H1 (cell line): ENCODE measurements at regions not wholly inside any gene's neighbourhood (a gene's known extent, or its start where the extent isn't known, plus 50 kb on each side); places are given as distances from the start of the nearest gene placed in this dataset.

Experiments used
- CTCF ChIA-PET: fragments of 300-600 bp; sonication (Branson Sonifier 250); formaldehyde crosslinking; loops from one replicate; lab custom pipeline; 2021; ENCODE audit not compliant: partially characterized antibody; lab: Charles Lee
- POLR2A ChIA-PET: fragments of 300-600 bp; sonication (Branson Sonifier 250); formaldehyde crosslinking; loops from one replicate; lab custom pipeline; 2021; ENCODE audit warnings: inconsistent platforms; ENCODE audit not compliant: partially characterized antibody; lab: Charles Lee
- DNase-seq, 2 experiments: peaks; one replicate each; pipeline versions ENCODE4 v3.0.0 to v3.0.0-alpha.2; 2010 to 2022; ENCODE audit warnings: low spot score in 2 of 2, low read depth in 1 of 2, mixed read lengths in 1 of 2
- FAIRE-seq: peaks from 2 replicates; lab custom pipeline; 2011; peaks lifted over from hg19 to GRCh38; lab: Jason Lieb, UNC
- H2AFZ ChIP-seq: 2 replicates; pipeline ENCODE4 v1.8.1; 2012; ENCODE audit warnings: low read length, inconsistent platforms
- H2AK5ac ChIP-seq: 2 replicates; pipeline ENCODE4 v1.6.1; 2013; ENCODE audit warnings: low read depth, low read length
- H2BK120ac ChIP-seq: replicated peaks from 2 replicates; pipeline ENCODE3; 2013; ENCODE audit warnings: low read depth, low read length, inconsistent platforms
- H2BK12ac ChIP-seq: 2 replicates; pipeline ENCODE4 v1.6.1; 2013; ENCODE audit warnings: low read depth, low read length
- H2BK15ac ChIP-seq: 2 replicates; pipeline ENCODE4 v1.6.1; 2013; ENCODE audit warnings: low read length
- H2BK20ac ChIP-seq: 2 replicates; pipeline ENCODE4 v1.6.1; 2013; ENCODE audit warnings: low read length
- H2BK5ac ChIP-seq: 2 replicates; pipeline ENCODE4 v1.6.1; 2013; ENCODE audit warnings: low read depth, low read length
- H3K14ac ChIP-seq: 2 replicates; pipeline ENCODE4 v1.6.1; 2013; ENCODE audit warnings: inconsistent platforms; ENCODE audit not compliant: insufficient read length
- H3K18ac ChIP-seq: 2 replicates; pipeline ENCODE4 v1.6.1; 2013; ENCODE audit warnings: low read length; ENCODE audit errors: extremely low read depth
- H3K23ac ChIP-seq: 2 replicates; pipeline ENCODE4 v1.6.1; 2013; ENCODE audit warnings: inconsistent platforms; ENCODE audit not compliant: insufficient read length
- H3K23me2 ChIP-seq: 2 replicates; pipeline ENCODE4 v1.6.1; 2013; ENCODE audit warnings: low read depth, low read length
- H3K27ac ChIP-seq: 2 replicates; pipeline ENCODE4 v1.6.1; 2011; ENCODE audit warnings: low read depth, low read length, inconsistent platforms
- H3K27me3 ChIP-seq, 4 experiments: replicated peaks in 1 of 4; 1 replicate in 1 of 4; 2 replicates in 3 of 4; pipeline versions ENCODE4 v1.6.1 to v1.8.1; 2011 to 2013; ENCODE audit warnings: low read length in 3 of 4, mild to moderate bottlenecking in 3 of 4, inconsistent platforms in 2 of 4, mixed read lengths in 2 of 4, moderate library complexity in 1 of 4; ENCODE audit not compliant: control insufficient read depth in 3 of 4, insufficient read depth in 3 of 4; ENCODE audit errors: extremely low read depth in 1 of 4
- H3K36me3 ChIP-seq, 4 experiments: 2 replicates each; pipeline versions ENCODE4 v1.6.1 to v1.8.1; 2011 to 2013; ENCODE audit warnings: mild to moderate bottlenecking in 4 of 4, low read length in 3 of 4, moderate library complexity in 2 of 4, control low read depth in 1 of 4, inconsistent platforms in 1 of 4; ENCODE audit not compliant: insufficient read depth in 4 of 4, control insufficient read depth in 2 of 4
- H3K4ac ChIP-seq: replicated peaks from 2 replicates; pipeline ENCODE3; 2013; ENCODE audit warnings: low read length, low read depth, mixed read lengths, inconsistent platforms; ENCODE audit not compliant: insufficient read length
- H3K4me1 ChIP-seq, 4 experiments: replicated peaks in 1 of 4; 1 replicate in 1 of 4; 2 replicates in 3 of 4; pipeline versions ENCODE4 v1.6.1 to v1.8.1; 2011 to 2013; ENCODE audit warnings: low read length in 3 of 4, inconsistent platforms in 2 of 4, mixed read lengths in 1 of 4; ENCODE audit not compliant: insufficient read depth in 4 of 4, control insufficient read depth in 3 of 4
- H3K4me2 ChIP-seq, 2 experiments: 2 replicates each; pipeline versions ENCODE4 v1.6.1 to v1.8.1; 2011 to 2013; ENCODE audit warnings: low read depth in 2 of 2, low read length in 2 of 2, control low read depth in 1 of 2, inconsistent platforms in 1 of 2, mild to moderate bottlenecking in 1 of 2; ENCODE audit not compliant: insufficient read depth in 1 of 2
- H3K4me3 ChIP-seq, 4 experiments: fragments of 200-600, 300-600 bp in 1 of 4; sonication (generic), shearing (Covaris generic), sonication (Bioruptor Twin) in 1 of 4; 2 replicates each; pipeline versions ENCODE4 v1.5.1 to v1.8.1; 2011 to 2016; ENCODE audit warnings: low read length in 4 of 4, low read depth in 3 of 4, control low read depth in 2 of 4, inconsistent platforms in 2 of 4, mild to moderate bottlenecking in 2 of 4, mixed read lengths in 1 of 4, moderate library complexity in 1 of 4; ENCODE audit not compliant: insufficient read depth in 2 of 4; ENCODE audit errors: extremely low read depth in 1 of 4
- H3K56ac ChIP-seq: replicated peaks from 2 replicates; pipeline ENCODE3; 2013; ENCODE audit warnings: low read depth, mild to moderate bottlenecking, mixed read lengths, low read length, inconsistent platforms; ENCODE audit not compliant: insufficient read length
- H3K79me1 ChIP-seq: 2 replicates; pipeline ENCODE4 v1.6.1; 2013; ENCODE audit warnings: low read depth, low read length, control low read depth
- H3K79me2 ChIP-seq, 2 experiments: 2 replicates each; pipeline versions ENCODE4 v1.6.1 to v1.8.1; 2012 to 2013; ENCODE audit warnings: low read length in 2 of 2, mild to moderate bottlenecking in 2 of 2, inconsistent platforms in 1 of 2; ENCODE audit not compliant: insufficient read depth in 2 of 2, control insufficient read depth in 1 of 2
- H3K9ac ChIP-seq, 4 experiments: replicated peaks in 1 of 4; 1 replicate in 1 of 4; 2 replicates in 3 of 4; pipeline versions ENCODE4 v1.6.1 to v1.8.1; 2011 to 2013; ENCODE audit warnings: low read depth in 3 of 4, low read length in 3 of 4, control low read depth in 2 of 4, mild to moderate bottlenecking in 2 of 4, moderate library complexity in 2 of 4, inconsistent platforms in 1 of 4; ENCODE audit errors: extremely low read depth in 1 of 4
- H3K9me3 ChIP-seq, 2 experiments: 2 replicates each; pipeline versions ENCODE4 v1.6.1 to v1.8.1; 2012 to 2013; ENCODE audit warnings: mild to moderate bottlenecking in 2 of 2, moderate library complexity in 2 of 2, control low read depth in 1 of 2, inconsistent platforms in 1 of 2, low read depth in 1 of 2, low read length in 1 of 2, mixed read lengths in 1 of 2; ENCODE audit not compliant: insufficient read depth in 2 of 2
- H4K20me1 ChIP-seq, 2 experiments: replicated peaks in 1 of 2; 2 replicates each; pipeline versions ENCODE3 to v1.8.1; 2011 to 2013; ENCODE audit warnings: inconsistent platforms in 2 of 2, low read length in 2 of 2, mild to moderate bottlenecking in 1 of 2; ENCODE audit not compliant: insufficient read depth in 2 of 2, control insufficient read depth in 1 of 2
- H4K5ac ChIP-seq: 2 replicates; pipeline ENCODE4 v1.6.1; 2013; ENCODE audit warnings: low read length, low read depth, mixed read lengths, inconsistent platforms; ENCODE audit not compliant: insufficient read length
- H4K8ac ChIP-seq: 2 replicates; pipeline ENCODE4 v1.8.0; 2013; ENCODE audit warnings: mild to moderate bottlenecking, moderate library complexity, low read length, inconsistent platforms; ENCODE audit not compliant: insufficient read depth; ENCODE audit errors: extremely low read depth
- H4K91ac ChIP-seq: replicated peaks from 2 replicates; pipeline ENCODE3; 2013; ENCODE audit warnings: low read length, mixed read lengths, inconsistent platforms; ENCODE audit not compliant: insufficient read length
- BACH1 ChIP-seq: IDR thresholded peaks from 2 replicates; pipeline ENCODE4 v1.6.1; 2012; ENCODE audit warnings: low read length, improper control_type of control experiment
- E2F6 ChIP-seq: IDR thresholded peaks from 2 replicates; pipeline ENCODE4 v1.6.1; 2012; ENCODE audit warnings: inconsistent platforms
- HDAC6 ChIP-seq: IDR thresholded peaks from one replicate; pipeline ENCODE4 v1.7.1; 2012; ENCODE audit warnings: low read depth, mild to moderate bottlenecking, inconsistent platforms, low read length, moderate library complexity
- KDM4A ChIP-seq: IDR thresholded peaks from one replicate; pipeline ENCODE4 v1.7.1; 2012; ENCODE audit warnings: low read depth, mild to moderate bottlenecking, moderate library complexity, low read length, inconsistent platforms; ENCODE audit not compliant: severe bottlenecking
- POLR2AphosphoS5 ChIP-seq: IDR thresholded peaks from 2 replicates; pipeline ENCODE4 v1.6.1; 2011; ENCODE audit warnings: low read depth, low read length
- SP4 ChIP-seq: IDR thresholded peaks from 2 replicates; pipeline ENCODE4 v1.6.1; 2012; ENCODE audit warnings: low read length, inconsistent platforms
- WGBS, 2 experiments: shearing (Covaris generic) in 1 of 2; methylation state at CpG; one replicate each; pipeline versions ENCODE4 v1.1.6 to v1.1.7; 2013 to 2015; ENCODE audit warnings: low lambda C conversion rate in 2 of 2, mixed read lengths in 2 of 2, inconsistent platforms in 1 of 2, low coverage in 1 of 2, missing lambda C conversion rate in 1 of 2; ENCODE audit not compliant: insufficient replicate concordance in 2 of 2, insufficient coverage in 1 of 2, insufficient read length in 1 of 2; ENCODE audit errors: extremely low coverage in 1 of 2, missing lambda C conversion rate in 1 of 2; 5-methylcytosine and 5-hydroxymethylcytosine counted together

- no peak overlapping the region for H2BK20ac ChIP-seq
- H3K14ac ChIP-seq: no peak overlapping the region
- H2AK5ac ChIP-seq: no peak overlapping the region
- H3K4me3 ChIP-seq: no peak overlapping the region
- 76% methylated on average over 1 of the region's 1 CpG; no CpG with 5 or more reads in 1 of the 2 experiments for WGBS, 2 experiments
- H4K8ac ChIP-seq: no peak overlapping the region
- no peak overlapping the region for H2BK120ac ChIP-seq
- H4K91ac ChIP-seq: no peak overlapping the region
- no peaks in the 10 kb centered on the region for H3K23me2 ChIP-seq
- H3K27me3 ChIP-seq: peaks cover 0 to 2% (median under 1%) of the 10 kb centered on the region in 4 experiments; a peak in 1 of 7 replicates
- FAIRE-seq: no peak
- no peak overlapping the region for H3K4ac ChIP-seq
- H3K4me1 ChIP-seq: peaks cover 0 to 5% (median 0%) of the 10 kb centered on the region in 4 experiments; a peak in 1 of 7 replicates
- ChIA-PET POLR2A (no interaction called here), CTCF (no interaction called here)
- no peaks in the 10 kb centered on the region for H3K36me3 ChIP-seq
- H3K18ac ChIP-seq: no peak overlapping the region
- H2BK15ac ChIP-seq: no peak overlapping the region
- H3K56ac ChIP-seq: no peak overlapping the region
- no peak overlapping the region for H2BK12ac ChIP-seq
- H3K79me2 ChIP-seq: no peaks in the 10 kb centered on the region
- no peak overlapping the region for H3K23ac ChIP-seq
- no peak overlapping the region for H3K27ac ChIP-seq
- no peak overlapping the region for H4K5ac ChIP-seq
- no peak for TF ChIP-seq E2F6
- TF ChIP-seq KDM4A: no peak
- TF ChIP-seq HDAC6: no peak
- TF ChIP-seq SP4: no peak
- TF ChIP-seq POLR2AphosphoS5: no peak
- no peak for TF ChIP-seq BACH1
- no peaks in the 10 kb centered on the region for H3K9me3 ChIP-seq
- no peak overlapping the region for H2BK5ac ChIP-seq
- no peaks in the 10 kb centered on the region for H3K79me1 ChIP-seq
- no peak overlapping the region for H2AFZ ChIP-seq
- H3K9ac ChIP-seq: no peak overlapping the region
- H4K20me1 ChIP-seq: no peaks in the 10 kb centered on the region
- H3K4me2 ChIP-seq: no peak overlapping the region
- DNase-seq: no peak
These were observed 70.9 kb upstream of the RAPGEF4 start for GRCh38 chr2:172664766-172665165.
